Calu3 (cell line): ENCODE measurements at regions not wholly inside any gene's neighbourhood (a gene's known extent, or its start where the extent isn't known, plus 50 kb on each side); places are given as distances from the start of the nearest gene placed in this dataset.

Experiments used
- BruUV-seq: library from RNA; stranded (reverse); fragments of 400-500 nt; replicated peaks from 2 replicates; lab custom pipeline; 2021; lab: Mats Ljungman, UMichigan
- CTCF ChIA-PET: fragments of 300-600 bp; sonication (Branson Sonifier 250); formaldehyde crosslinking; loops from one replicate; lab custom pipeline; 2022; ENCODE audit warnings: antibody characterized with exemption; lab: Charles Lee
- DNase-seq: peaks from one replicate; pipeline ENCODE4 v3.0.0; 2022
- H3K27ac Mint-ChIP-seq: one replicate; pipeline ENCODE4 v1.8.0; 2022; ENCODE audit warnings: mixed read lengths; ENCODE audit not compliant: unreplicated experiment
- H3K27me3 Mint-ChIP-seq: one replicate; pipeline ENCODE4 v1.8.0; 2022; ENCODE audit warnings: mixed read lengths; ENCODE audit not compliant: unreplicated experiment
- H3K36me3 Mint-ChIP-seq: one replicate; pipeline ENCODE4 v1.8.0; 2022; ENCODE audit warnings: mild to moderate bottlenecking, moderate library complexity, mixed read lengths; ENCODE audit not compliant: insufficient read depth, unreplicated experiment
- H3K4me1 Mint-ChIP-seq: one replicate; pipeline ENCODE4 v1.8.0; 2022; ENCODE audit warnings: mild to moderate bottlenecking, low read depth, mixed read lengths; ENCODE audit not compliant: unreplicated experiment
- H3K4me3 Mint-ChIP-seq: one replicate; pipeline ENCODE4 v1.8.0; 2022; ENCODE audit warnings: mild to moderate bottlenecking, low read depth, moderate library complexity, mixed read lengths; ENCODE audit not compliant: unreplicated experiment
- H3K9me3 Mint-ChIP-seq: one replicate; pipeline ENCODE4 v1.8.0; 2022; ENCODE audit warnings: low read depth, mixed read lengths; ENCODE audit not compliant: unreplicated experiment
- CTCF ChIP-seq: fragments of 200-600 bp; IDR thresholded peaks from one replicate; pipeline ENCODE4 v1.8.0; 2022; ENCODE audit warnings: antibody characterized with exemption; ENCODE audit not compliant: unreplicated experiment
- intact Hi-C: fragments of 100-400 bp; cut with micrococcal nuclease; formaldehyde crosslinking; loops from one replicate; pipeline ENCODE4 v1.10.0; 2022; ENCODE audit not compliant: unreplicated experiment

- intact Hi-C loops = no loop called here
- H3K27ac Mint-ChIP-seq = no peak overlapping the region
- no TSS peak for BruUV-seq
- no peaks in the 10 kb centered on the region for H3K9me3 Mint-ChIP-seq
- no peaks in the 10 kb centered on the region for H3K4me1 Mint-ChIP-seq
- DNase-seq = no peak
- no peak for TF ChIP-seq CTCF
- H3K27me3 Mint-ChIP-seq = peaks cover 64% of the 10 kb centered on the region
- CTCF ChIA-PET = no interaction called here
- no peaks in the 10 kb centered on the region for H3K36me3 Mint-ChIP-seq
- no peak overlapping the region for H3K4me3 Mint-ChIP-seq
Observed at GRCh38 chr9:89799221-89799620, 194.4 kb downstream of the GADD45G start.

- H3K9me3 Mint-ChIP-seq = no peaks in the 10 kb centered on the region
- H3K27me3 Mint-ChIP-seq = peaks cover 66% of the 10 kb centered on the region
- no peak for DNase-seq
- H3K36me3 Mint-ChIP-seq = no peaks in the 10 kb centered on the region
- no TSS peak for BruUV-seq
- intact Hi-C loops = no loop called here
- no peak overlapping the region for H3K27ac Mint-ChIP-seq
- CTCF ChIA-PET = no interaction called here
- no peak overlapping the region for H3K4me3 Mint-ChIP-seq
- TF ChIP-seq CTCF = no peak
- no peaks in the 10 kb centered on the region for H3K4me1 Mint-ChIP-seq
Observed at GRCh38 chr9:89799766-89800165, 195.0 kb downstream of the GADD45G start.

- Mint-ChIP-seq H3K36me3 (no peaks in the 10 kb centered on the region), H3K9me3 (no peaks in the 10 kb centered on the region), H3K27ac (no peak overlapping the region), H3K27me3 (peaks cover 80% of the 10 kb centered on the region), H3K4me1 (no peaks in the 10 kb centered on the region), H3K4me3 (no peak overlapping the region)
- DNase-seq = no peak
- intact Hi-C loops = no loop called here
- no TSS peak for BruUV-seq
- TF ChIP-seq CTCF = no peak
- CTCF ChIA-PET = no interaction called here
Observed at GRCh38 chr9:89801341-89801740, 196.5 kb downstream of the GADD45G start.

- H3K27me3 Mint-ChIP-seq = peaks cover 87% of the 10 kb centered on the region
- intact Hi-C loops = no loop called here
- CTCF ChIA-PET = no interaction called here
- TF ChIP-seq CTCF = no peak
- H3K4me1 Mint-ChIP-seq = no peaks in the 10 kb centered on the region
- no peaks in the 10 kb centered on the region for H3K9me3 Mint-ChIP-seq
- H3K27ac Mint-ChIP-seq = no peak overlapping the region
- no peak for DNase-seq
- no TSS peak for BruUV-seq
- H3K4me3 Mint-ChIP-seq = no peak overlapping the region
- H3K36me3 Mint-ChIP-seq = no peaks in the 10 kb centered on the region
Observed at GRCh38 chr9:89801742-89802670, 197.2 kb downstream of the GADD45G start.
